ENCODE measurements at regions not wholly inside any gene's neighbourhood (a gene's known extent, or its start where the extent isn't known, plus 50 kb on each side); places are given as distances from the start of the nearest gene placed in this dataset.

DNA sequence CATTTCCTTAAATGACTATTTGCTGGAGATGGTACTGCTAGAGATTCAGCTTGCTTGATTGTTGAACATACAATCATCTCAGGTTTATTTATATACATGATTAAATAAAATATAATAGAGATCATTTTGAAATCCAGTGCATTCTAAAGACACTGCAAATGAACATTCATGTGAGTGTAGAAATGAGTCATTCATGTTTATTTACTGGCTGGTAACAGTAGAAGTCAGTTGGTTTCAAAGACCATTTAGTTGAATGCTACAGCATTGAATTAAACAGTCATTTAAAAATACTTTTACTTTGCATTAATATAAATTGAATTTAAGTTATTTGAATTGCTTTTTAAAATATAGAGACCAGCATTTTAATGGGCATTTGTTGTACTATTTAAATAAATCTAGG is 551.9 kb upstream of the GOLIM4 start:
- H3K27me3 ChIP-seq (ENCODE audit: insufficient read depth, low read length), result 0 out of 2 replicates have a peak, but pooled peaks cover 3% of the 10 kb centered on the region
- no peak overlapping the region for H2AFZ ChIP-seq (ENCODE audit: low read depth, low read length, poor library complexity, severe bottlenecking)
- ATAC-seq (no peak), DNase-seq (ENCODE audit: low read depth, low spot score) (no peak)
- no peaks in the 10 kb centered on the region for H3K79me2 ChIP-seq (ENCODE audit: insufficient read depth, low read length)
- no peak overlapping the region for H3K9ac ChIP-seq (ENCODE audit: low read length)
- H4K20me1 ChIP-seq (ENCODE audit: insufficient read depth), result no peaks in the 10 kb centered on the region
- TF ChIP-seq SP1 (IDR thresholded peaks at IDR 0.05; ENCODE audit: low read depth), result no peak
- TF ChIP-seq FOSL1 (IDR thresholded peaks at IDR 0.05; ENCODE audit: low read depth), result no peak
- TF ChIP-seq CBX3 (IDR thresholded peaks at IDR 0.05; ENCODE audit: low read depth), result no peak
- no peaks in the 10 kb centered on the region for H3K9me2 ChIP-seq (ENCODE audit: insufficient read depth)
- RAD21 ChIA-PET (ENCODE audit: low non-redundant PET in 1 of 2, low total read pairs in 2 of 2, uncharacterized antibody in 2 of 2, unreplicated experiment in 2 of 2), result no interaction called here
- no peak overlapping the region for H3K4me3 ChIP-seq (replicated peaks in 1 of 2; ENCODE audit: low read depth in 1 of 2, low read length in 2 of 2)
- BruUV-seq (replicated peaks), result no TSS peak
- H3K4me2 ChIP-seq (ENCODE audit: low read length), result no peak overlapping the region
- no peaks in the 10 kb centered on the region for H3K36me3 ChIP-seq (ENCODE audit: control insufficient read depth in 1 of 2, insufficient read depth in 2 of 2, low read length in 2 of 2)
- H3K4me1 ChIP-seq (ENCODE audit: control insufficient read depth in 1 of 2, insufficient read depth in 2 of 2, low read length in 2 of 2), result no peaks in the 10 kb centered on the region
- CTCF ChIA-PET, result interaction anchor here (0.7 kb wide), 1 partner anchor 27 kb away, joined by 4 read pairs; no protein-coding TSS in a partner anchor
- POLR2A ChIA-PET, result no interaction called here
- intact Hi-C loops (cut with micrococcal nuclease), result no loop called here
- H3K9me3 ChIP-seq (ENCODE audit: control insufficient read depth in 1 of 2, insufficient read depth in 1 of 2, low read depth in 1 of 2, low read length in 2 of 2), result no peaks in the 10 kb centered on the region
- no peak overlapping the region for H3K27ac ChIP-seq (ENCODE audit: low read depth, low read length)

- no peak for TF ChIP-seq POLR2AphosphoS5 (IDR thresholded peaks at IDR 0.05; ENCODE audit: low read depth, low read length)
- no peak for TF ChIP-seq CEBPB (IDR thresholded peaks at IDR 0.05; ENCODE audit: low read depth)
- TF ChIP-seq TCF7L2 (IDR thresholded peaks at IDR 0.05; ENCODE audit: borderline replicate concordance, extremely low read depth, insufficient read depth, insufficient read length), result no peak
- TF ChIP-seq, protein P1, sequence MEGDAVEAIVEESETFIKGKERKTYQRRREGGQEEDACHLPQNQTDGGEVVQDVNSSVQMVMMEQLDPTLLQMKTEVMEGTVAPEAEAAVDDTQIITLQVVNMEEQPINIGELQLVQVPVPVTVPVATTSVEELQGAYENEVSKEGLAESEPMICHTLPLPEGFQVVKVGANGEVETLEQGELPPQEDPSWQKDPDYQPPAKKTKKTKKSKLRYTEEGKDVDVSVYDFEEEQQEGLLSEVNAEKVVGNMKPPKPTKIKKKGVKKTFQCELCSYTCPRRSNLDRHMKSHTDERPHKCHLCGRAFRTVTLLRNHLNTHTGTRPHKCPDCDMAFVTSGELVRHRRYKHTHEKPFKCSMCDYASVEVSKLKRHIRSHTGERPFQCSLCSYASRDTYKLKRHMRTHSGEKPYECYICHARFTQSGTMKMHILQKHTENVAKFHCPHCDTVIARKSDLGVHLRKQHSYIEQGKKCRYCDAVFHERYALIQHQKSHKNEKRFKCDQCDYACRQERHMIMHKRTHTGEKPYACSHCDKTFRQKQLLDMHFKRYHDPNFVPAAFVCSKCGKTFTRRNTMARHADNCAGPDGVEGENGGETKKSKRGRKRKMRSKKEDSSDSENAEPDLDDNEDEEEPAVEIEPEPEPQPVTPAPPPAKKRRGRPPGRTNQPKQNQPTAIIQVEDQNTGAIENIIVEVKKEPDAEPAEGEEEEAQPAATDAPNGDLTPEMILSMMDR (IDR thresholded peaks at IDR 0.05 in 2 of 3, conservative IDR thresholded peaks at IDR 0.05 in 1 of 3; ENCODE audit: borderline replicate concordance in 1 of 3, insufficient read depth in 1 of 3, low read depth in 2 of 3, low read length in 2 of 3), result no peak
- TF ChIP-seq SIN3A (IDR thresholded peaks at IDR 0.05; ENCODE audit: low read depth), result no peak
- no peak for TF ChIP-seq ZFX (IDR thresholded peaks at IDR 0.05)
- TF ChIP-seq ZNF274 (IDR thresholded peaks at IDR 0.05; ENCODE audit: low read depth, low read length), result no peak
- no peak for TF ChIP-seq EGR1 (IDR thresholded peaks at IDR 0.05; ENCODE audit: low read depth)
- TF ChIP-seq SP1 (IDR thresholded peaks at IDR 0.05; ENCODE audit: low read depth), result no peak
- TF ChIP-seq REST (IDR thresholded peaks at IDR 0.05; ENCODE audit: low read depth), result no peak
- TF ChIP-seq EZH2 (IDR thresholded peaks at IDR 0.05), result no peak
- TF ChIP-seq SRF (IDR thresholded peaks at IDR 0.05; ENCODE audit: low read depth), result no peak
- ChIA-PET POLR2A (no interaction called here), CTCF (no interaction called here), RAD21 (ENCODE audit: low non-redundant PET in 1 of 2, low total read pairs in 2 of 2, uncharacterized antibody in 2 of 2, unreplicated experiment in 2 of 2) (no interaction called here)
- H3K4me3 ChIP-seq (replicated peaks in 1 of 2; ENCODE audit: low read depth in 1 of 2, low read length in 2 of 2), result no peak overlapping the region
- no peak overlapping the region for H3K9ac ChIP-seq (ENCODE audit: low read length)
- no peaks in the 10 kb centered on the region for H3K4me1 ChIP-seq (ENCODE audit: control insufficient read depth in 1 of 2, insufficient read depth in 2 of 2, low read length in 2 of 2)
- no peaks in the 10 kb centered on the region for H3K9me3 ChIP-seq (ENCODE audit: control insufficient read depth in 1 of 2, insufficient read depth in 1 of 2, low read depth in 1 of 2, low read length in 2 of 2)
- no peaks in the 10 kb centered on the region for H3K36me3 ChIP-seq (ENCODE audit: control insufficient read depth in 1 of 2, insufficient read depth in 2 of 2, low read length in 2 of 2)
- H4K20me1 ChIP-seq (ENCODE audit: insufficient read depth), result no peaks in the 10 kb centered on the region
- intact Hi-C loops (cut with micrococcal nuclease), result no loop called here
- no TSS peak for BruUV-seq (replicated peaks)
- H3K27me3 ChIP-seq (ENCODE audit: insufficient read depth, low read length), result 0 out of 2 replicates have a peak, but pooled peaks cover 3% of the 10 kb centered on the region
- no peaks in the 10 kb centered on the region for H3K9me2 ChIP-seq (ENCODE audit: insufficient read depth)
- H3K27ac ChIP-seq (ENCODE audit: low read depth, low read length), result no peak overlapping the region
- ATAC-seq, result no peak
- H3K79me2 ChIP-seq (ENCODE audit: insufficient read depth, low read length), result no peaks in the 10 kb centered on the region
- H3K4me2 ChIP-seq (ENCODE audit: low read length), result no peak overlapping the region
- no peak overlapping the region for H2AFZ ChIP-seq (ENCODE audit: low read depth, low read length, poor library complexity, severe bottlenecking)
- DNase-seq (ENCODE audit: low read depth, low spot score), result no peak
Measured at GRCh38 chr3:168645180-168645579, 549.5 kb upstream of the GOLIM4 start.
